ENCODE measurements at regions not wholly inside any gene's neighbourhood (a gene's known extent, or its start where the extent isn't known, plus 50 kb on each side); places are given as distances from the start of the nearest gene placed in this dataset.

GRCh38 chr5:54799645-54800044 lies 185.7 kb downstream of the ESM1 start:
- no peak for FAIRE-seq
- 79% methylated on average over 1 of the region's 1 CpG for WGBS, 2 donors
- Histone ChIP-seq H3K9me3 (no peaks in the 10 kb centered on the region), H3K27me3 (no peaks in the 10 kb centered on the region), H3K27ac (no peak overlapping the region), H3K36me3 (no peaks in the 10 kb centered on the region), H3K4me1 (no peaks in the 10 kb centered on the region), H3K4me3 (no peak overlapping the region)
- no peak for ATAC-seq
- TF ChIP-seq CTCF (IDR thresholded peaks at IDR 0.05) = no peak
- intact Hi-C loops (cut with DNase I) = no loop called here
- DNase-seq = no peak

- no peak for FAIRE-seq
Measured at GRCh38 chr5:54795777-54796176, 189.6 kb downstream of the ESM1 start.

GRCh38 chr5:54795284-54795683 lies 190.1 kb downstream of the ESM1 start:
- Histone ChIP-seq H3K27ac (no peak overlapping the region), H3K4me3 (no peak overlapping the region), H3K36me3 (no peaks in the 10 kb centered on the region), H3K9me3 (no peaks in the 10 kb centered on the region), H3K27me3 (no peaks in the 10 kb centered on the region), H3K4me1 (no peaks in the 10 kb centered on the region)
- no peak for TF ChIP-seq CTCF (IDR thresholded peaks at IDR 0.05)
- FAIRE-seq = no peak
- ATAC-seq = peak in 2 of 4 donors; percentile 23 to 46
- intact Hi-C loops (cut with DNase I) = no loop called here
- no peak for DNase-seq

More at GRCh38 chr5:54795777-54796176, 189.6 kb downstream of the ESM1 start:
- Histone ChIP-seq H3K4me3 (no peak overlapping the region), H3K27ac (no peak overlapping the region), H3K27me3 (no peaks in the 10 kb centered on the region), H3K4me1 (no peaks in the 10 kb centered on the region), H3K36me3 (no peaks in the 10 kb centered on the region), H3K9me3 (no peaks in the 10 kb centered on the region)
- intact Hi-C loops (cut with DNase I) = no loop called here
- ATAC-seq (no peak), DNase-seq (no peak)
- TF ChIP-seq CTCF (IDR thresholded peaks at IDR 0.05) = no peak

- FAIRE-seq (no peak), ATAC-seq (no peak), DNase-seq (no peak)
- no peak for TF ChIP-seq CTCF (IDR thresholded peaks at IDR 0.05)
- intact Hi-C loops (cut with DNase I) = no loop called here
- WGBS, 2 donors = 89 to 92% methylated on average over 7 of the region's 7 CpGs
- Histone ChIP-seq H3K27ac (no peak overlapping the region), H3K36me3 (no peaks in the 10 kb centered on the region), H3K4me1 (no peaks in the 10 kb centered on the region), H3K27me3 (no peaks in the 10 kb centered on the region), H3K4me3 (no peak overlapping the region), H3K9me3 (no peaks in the 10 kb centered on the region)
Measured at GRCh38 chr5:54794135-54794975, 191.0 kb downstream of the ESM1 start.

- Histone ChIP-seq H3K4me1 (no peaks in the 10 kb centered on the region), H3K36me3 (no peaks in the 10 kb centered on the region), H3K27ac (no peak overlapping the region), H3K27me3 (no peaks in the 10 kb centered on the region), H3K4me3 (no peak overlapping the region), H3K9me3 (no peaks in the 10 kb centered on the region)
- FAIRE-seq (no peak), DNase-seq (no peak), ATAC-seq (no peak)
- intact Hi-C loops (cut with DNase I) = no loop called here
- WGBS, 2 donors = 90 to 94% methylated on average over 4 of the region's 4 CpGs
- TF ChIP-seq CTCF (IDR thresholded peaks at IDR 0.05) = no peak
Measured at GRCh38 chr5:54793468-54794134, 191.8 kb downstream of the ESM1 start.

Data from pancreas (tissue), 10 donors.